ELF-1 (cell line): ENCODE measurements at regions not wholly inside any gene's neighbourhood (a gene's known extent, or its start where the extent isn't known, plus 50 kb on each side); places are given as distances from the start of the nearest gene placed in this dataset.
"Not testable (repeated sequence)": the region's sequence is repeated elsewhere in the genome, so short reads cannot be mapped to it uniquely, and the experiment has no call there.

ENCODE experiments used
- DNase-seq: peaks from one replicate; pipeline ENCODE4 v3.0.0-alpha.2; 2016; ENCODE audit warnings: low read depth, low spot score

GRCh38 chr10:29794776-29795611 lies 160.2 kb upstream of the SVIL start:
- DNase-seq = no peak

- DNase-seq = no peak
Measured at GRCh38 chr10:29791773-29792172, 157.0 kb upstream of the SVIL start.

DNA sequence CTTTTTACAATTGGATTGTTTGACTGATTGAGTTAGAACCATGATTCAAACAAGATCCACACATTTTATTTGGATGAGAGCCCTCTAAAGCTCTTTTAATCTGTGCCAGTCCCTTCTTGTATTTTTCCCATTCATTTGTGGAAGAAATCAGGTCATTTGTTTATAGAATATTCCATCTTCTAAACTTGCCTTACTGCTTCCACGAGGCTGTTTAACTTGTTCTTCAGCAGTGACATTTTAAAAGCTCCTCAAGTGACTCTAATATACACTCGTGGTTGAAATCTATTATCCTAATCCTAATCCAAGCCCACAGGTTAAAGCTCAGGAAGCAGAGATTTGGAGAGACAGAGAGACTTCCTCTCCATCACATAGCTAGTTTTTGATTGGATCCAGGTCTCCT lies 155.4 kb upstream of the SVIL start:
- no peak for DNase-seq

- no peak for DNase-seq
Measured at GRCh38 chr10:29788113-29788512, 153.3 kb upstream of the SVIL start.

- DNase-seq = no peak
Measured at GRCh38 chr10:29785701-29786100, 150.9 kb upstream of the SVIL start.

GRCh38 chr10:29784175-29784773 lies 149.5 kb upstream of the SVIL start:
- DNase-seq = peak; percentile 92

DNA sequence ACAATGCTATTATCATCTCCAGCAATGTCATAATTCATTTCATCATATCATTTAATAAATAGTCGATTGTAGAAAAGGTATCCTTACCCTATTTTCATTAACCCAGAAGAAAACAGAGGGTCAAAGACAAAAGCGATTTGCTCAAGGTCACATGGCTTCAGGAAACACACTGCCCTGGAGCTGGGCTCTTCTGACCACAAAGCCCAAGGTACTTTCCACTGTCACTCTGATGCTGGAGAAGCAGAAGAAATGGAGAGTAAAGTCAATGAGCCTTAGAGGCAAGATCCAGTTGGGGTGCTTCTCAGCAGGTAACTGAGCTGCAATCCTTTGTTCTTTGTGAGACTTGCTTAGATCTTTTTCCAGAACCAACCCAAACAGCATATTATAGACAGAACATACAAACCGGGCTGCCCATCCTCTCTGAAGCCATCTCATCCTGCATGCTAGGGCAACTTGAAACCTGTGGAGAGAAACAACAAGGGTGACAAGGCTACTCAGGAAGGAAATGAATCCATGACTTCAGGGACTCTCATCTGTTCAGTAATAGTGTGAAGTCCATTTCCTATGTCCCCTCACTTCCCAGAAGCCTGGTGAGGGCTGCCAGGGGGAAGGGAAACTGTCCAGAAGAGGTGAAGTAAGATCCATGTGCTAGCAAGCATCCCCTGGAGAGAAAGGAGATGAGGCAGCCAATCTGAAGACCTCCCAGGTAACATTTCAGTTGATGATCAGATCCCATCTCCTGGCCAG lies 148.6 kb upstream of the SVIL start:
- DNase-seq = no peak

DNA sequence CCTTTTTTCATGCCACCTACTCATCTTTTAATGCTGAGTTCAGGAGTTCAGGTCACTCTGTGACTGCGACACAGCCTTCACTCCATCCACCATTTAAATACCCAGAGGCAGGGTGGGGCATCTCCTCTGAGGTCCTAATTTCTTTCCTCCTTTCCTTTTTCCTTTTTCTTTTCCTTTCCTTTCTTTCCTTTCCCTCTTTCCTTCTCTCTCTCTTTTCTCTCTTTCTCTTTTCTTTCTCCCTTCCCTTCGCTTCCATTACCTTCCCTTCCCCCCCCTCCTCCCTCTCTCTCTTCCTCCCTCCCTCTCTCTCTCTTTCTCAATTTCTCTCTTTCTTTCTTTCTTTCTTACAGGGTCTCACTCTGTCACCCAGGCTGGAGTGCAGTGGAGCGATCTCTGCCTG lies 145.9 kb upstream of the SVIL start:
- DNase-seq = no peak

GRCh38 chr10:29780096-29780495 lies 145.3 kb upstream of the SVIL start:
- no peak for DNase-seq

DNA sequence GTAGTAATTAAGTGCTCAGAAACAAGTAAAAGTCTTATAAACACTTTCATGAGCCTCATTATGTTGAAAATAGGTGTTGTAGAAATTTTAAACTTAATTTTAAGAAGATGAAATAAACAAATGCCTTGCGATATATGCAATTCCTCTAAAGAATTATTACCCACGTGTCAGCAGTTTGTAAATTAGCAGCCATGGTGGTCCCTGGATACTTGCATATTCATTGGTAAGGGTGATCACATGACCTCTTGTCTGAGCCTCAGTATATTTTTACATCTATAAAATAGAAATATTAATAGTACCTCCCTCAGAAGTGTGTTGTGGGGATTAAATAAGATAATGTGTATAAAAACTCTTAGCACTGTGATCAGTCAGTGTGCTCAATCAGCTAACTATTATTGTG lies 141.5 kb upstream of the SVIL start:
- no peak for DNase-seq

- DNase-seq = no peak
Measured at GRCh38 chr10:29774475-29774874, 139.7 kb upstream of the SVIL start.

DNA sequence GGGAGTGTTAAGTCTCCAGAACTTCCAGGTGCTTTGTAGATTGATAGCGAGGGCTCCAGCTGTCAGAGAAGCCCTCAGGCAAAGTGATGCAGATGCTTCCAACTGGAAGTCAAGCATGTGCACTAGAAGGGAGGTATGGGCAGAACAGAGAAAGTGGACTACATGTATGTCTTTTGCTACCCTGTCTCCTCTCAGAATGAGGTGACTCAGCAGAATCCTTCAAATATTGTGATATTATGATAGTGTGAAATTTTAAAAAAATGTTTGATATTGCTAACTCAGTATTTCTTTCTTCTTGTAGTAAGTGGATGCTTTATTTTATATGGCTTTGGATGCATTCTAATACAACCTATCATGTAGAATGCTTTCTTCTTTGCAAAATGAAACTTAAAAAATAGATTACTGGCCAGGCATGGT lies 138.9 kb upstream of the SVIL start:
- DNase-seq = peak; percentile 39

- DNase-seq = no peak
Measured at GRCh38 chr10:29772403-29772802, 137.6 kb upstream of the SVIL start.

- no peak for DNase-seq
Measured at GRCh38 chr10:29771376-29771775, 136.6 kb upstream of the SVIL start.

- DNase-seq = not testable (repeated sequence)
Measured at GRCh38 chr10:29769277-29769676, 134.5 kb upstream of the SVIL start.

GRCh38 chr10:29767968-29768367 lies 133.2 kb upstream of the SVIL start:
- no peak for DNase-seq

GRCh38 chr10:29766753-29767152 lies 132.0 kb upstream of the SVIL start:
- no peak for DNase-seq

DNA sequence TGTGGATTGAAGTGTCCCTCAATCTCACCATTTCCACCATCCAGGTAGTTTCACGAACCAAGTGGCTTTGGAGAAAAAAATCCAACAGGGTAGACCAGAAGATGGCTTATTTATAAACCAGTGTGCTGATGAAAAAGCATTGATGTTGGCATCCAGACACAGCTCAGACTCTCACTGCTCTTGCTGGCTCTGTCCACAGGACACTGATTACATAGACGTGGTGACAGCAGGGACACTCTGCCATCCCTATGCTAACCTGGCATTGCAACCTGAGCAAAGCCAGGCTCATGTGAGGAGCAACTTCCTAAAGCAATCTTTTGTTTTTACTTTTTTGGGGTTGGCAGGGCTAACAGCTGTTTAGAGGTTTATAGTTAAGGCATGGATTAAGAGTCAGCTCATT lies 130.6 kb upstream of the SVIL start:
- no peak for DNase-seq

DNA sequence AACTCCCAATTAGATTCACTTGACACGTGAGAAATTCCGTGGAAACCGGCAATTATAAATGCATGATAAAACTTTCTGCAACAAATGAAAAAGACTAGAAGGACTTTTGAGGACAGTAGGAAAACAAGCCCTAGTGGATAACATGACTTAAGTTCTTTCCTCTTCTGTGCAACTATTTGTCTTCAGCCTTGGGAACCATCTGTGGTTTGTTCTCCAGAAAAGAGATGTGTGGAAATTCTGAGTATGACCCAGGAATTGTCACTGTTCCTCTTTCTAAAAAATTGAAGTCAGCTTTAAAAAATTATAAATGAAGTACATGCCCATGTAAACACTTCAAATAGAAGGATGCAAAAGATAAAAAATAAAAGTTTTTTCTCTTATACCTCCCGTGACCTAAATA lies 128.6 kb upstream of the SVIL start:
- no peak for DNase-seq

DNA sequence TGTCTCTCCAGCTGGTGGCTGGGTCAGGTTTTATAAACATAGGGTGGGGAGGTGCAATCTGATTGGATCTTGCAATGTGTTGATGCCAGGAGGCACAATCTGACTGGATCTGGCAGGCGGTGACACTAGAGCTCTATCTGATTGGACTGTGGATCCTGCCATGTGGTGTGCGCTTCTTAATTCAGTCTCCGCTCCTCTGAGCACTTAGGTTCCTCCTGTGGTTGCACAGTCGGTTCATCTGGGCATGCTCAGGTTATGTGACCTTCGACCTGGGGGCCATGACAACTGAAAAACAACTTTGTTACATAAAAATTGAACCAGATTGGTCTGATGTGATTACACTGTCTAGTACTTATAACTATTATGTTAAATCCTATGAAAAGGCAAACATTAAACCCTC lies 127.1 kb upstream of the SVIL start:
- DNase-seq = no peak

GRCh38 chr10:29760138-29760900 lies 125.5 kb upstream of the SVIL start:
- DNase-seq = no peak
